Esophagus muscularis mucosa (tissue), 4 donors: ENCODE measurements at regions not wholly inside any gene's neighbourhood (a gene's known extent, or its start where the extent isn't known, plus 50 kb on each side); places are given as distances from the start of the nearest gene placed in this dataset.
"Not testable (repeated sequence)": the region's sequence is repeated elsewhere in the genome, so short reads cannot be mapped to it uniquely, and the experiment has no call there.

Experiments
- CTCF ChIP-seq, 3 experiments: fragments of 200-600 bp in 2 of 3; fragments of 450-650 bp in 1 of 3; sonication (generic) in 2 of 3; IDR thresholded peaks; one replicate each; pipeline ENCODE4 v1.5.1; 2017 to 2019; ENCODE audit warnings: antibody characterized with exemption in 3 of 3, mild to moderate bottlenecking in 2 of 3, moderate library complexity in 1 of 3
- EP300 ChIP-seq: sonication (generic); formaldehyde crosslinking; IDR thresholded peaks from one replicate; pipeline ENCODE4 v1.6.1; 2017; ENCODE audit warnings: antibody characterized with exemption
- POLR2AphosphoS5 ChIP-seq, 2 donors: sonication (generic); formaldehyde crosslinking; IDR thresholded peaks; one replicate each; pipeline ENCODE4 v1.6.1; 2017; ENCODE audit warnings: antibody characterized with exemption in 2 of 2

DNA sequence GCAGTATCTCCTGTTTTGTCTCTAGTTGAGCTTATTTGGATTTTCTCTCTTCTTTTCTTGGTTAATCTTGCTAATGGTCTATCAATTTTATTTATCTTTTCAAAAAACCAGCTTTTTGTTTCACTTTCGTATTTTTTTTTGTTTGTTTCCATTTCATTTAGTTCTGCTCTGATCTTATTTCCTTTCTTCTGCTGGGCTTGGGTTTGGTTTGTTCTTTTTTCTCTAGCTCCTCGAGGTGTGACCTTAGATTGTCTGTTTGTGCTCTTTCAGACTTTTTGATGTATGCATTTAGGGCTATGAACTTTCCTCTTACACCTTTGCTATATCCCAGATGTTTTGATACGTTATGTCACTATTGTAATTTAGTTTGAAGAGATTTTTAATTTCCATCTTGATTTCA, 353.3 kb downstream of the SV2B start:
- not testable (repeated sequence) for TF ChIP-seq CTCF (IDR thresholded peaks at IDR 0.05); POLR2AphosphoS5 (IDR thresholded peaks at IDR 0.05); EP300
